ENCODE measurements at regions not wholly inside any gene's neighbourhood (a gene's known extent, or its start where the extent isn't known, plus 50 kb on each side); places are given as distances from the start of the nearest gene placed in this dataset.
"Not testable (repeated sequence)": the region's sequence is repeated elsewhere in the genome, so short reads cannot be mapped to it uniquely, and the experiment has no call there.

DNA sequence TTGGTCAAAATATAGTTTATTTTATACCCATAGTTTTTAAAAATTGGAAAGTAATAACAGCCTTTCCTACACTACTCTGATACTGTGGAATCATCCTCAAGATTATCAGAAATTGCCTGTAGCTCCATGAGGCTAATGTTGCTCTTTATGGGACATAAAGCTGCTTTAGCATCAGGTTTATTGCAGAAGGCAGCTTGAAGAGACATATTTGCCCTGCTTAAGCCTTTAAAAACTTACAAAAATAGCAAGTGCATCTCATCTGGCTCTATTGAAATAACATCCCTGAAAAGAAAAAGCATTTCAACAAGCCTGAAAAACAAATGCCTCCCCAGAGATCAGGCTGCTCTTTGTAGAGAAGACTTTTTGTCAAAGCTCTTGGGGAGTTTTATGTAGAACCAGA is 142.9 kb upstream of the MON1B start:
- no peak for DNase-seq (ENCODE audit: low read depth, low spot score)
- H3K27ac ChIP-seq = no peak overlapping the region

GRCh38 chr16:77049577-77049976 is 141.4 kb upstream of the MON1B start:
- no peak overlapping the region for H3K27ac ChIP-seq
- no peak for DNase-seq (ENCODE audit: low read depth, low spot score)

- DNase-seq (ENCODE audit: low read depth, low spot score); H3K27ac ChIP-seq: not testable (repeated sequence)
Observed at GRCh38 chr16:77056597-77056996, 134.4 kb upstream of the MON1B start.

DNA sequence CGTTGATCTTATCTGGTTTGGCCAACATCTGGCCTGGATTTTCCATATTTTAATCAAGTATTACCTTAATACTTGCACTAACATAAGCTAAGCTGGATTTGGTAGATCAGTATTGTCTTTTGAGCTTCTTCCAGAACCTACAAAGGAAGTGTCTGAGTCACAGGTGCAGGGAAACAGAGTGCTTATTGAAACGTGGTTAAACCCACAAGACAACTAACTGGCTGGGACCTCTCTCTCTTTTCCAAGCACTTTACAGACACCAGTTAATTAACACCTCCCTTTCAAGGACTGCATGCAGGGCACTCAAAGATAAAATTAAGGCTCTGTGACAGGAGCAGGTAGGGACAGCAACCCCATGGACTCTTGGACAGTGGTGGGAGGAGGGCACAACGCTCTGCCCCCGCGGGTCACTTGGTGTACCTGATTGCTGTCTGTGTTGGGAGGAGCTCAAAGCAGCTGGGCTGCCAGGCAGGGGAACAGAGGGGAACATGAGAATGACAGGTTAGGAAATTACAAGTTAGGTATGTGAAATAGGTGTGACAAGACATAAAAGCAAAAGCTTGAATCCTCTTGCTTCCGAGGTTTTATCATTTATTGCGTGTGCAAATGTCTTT is 133.7 kb upstream of the MON1B start:
- no peak overlapping the region for H3K27ac ChIP-seq
- DNase-seq (ENCODE audit: low read depth, low spot score) = no peak

DNA sequence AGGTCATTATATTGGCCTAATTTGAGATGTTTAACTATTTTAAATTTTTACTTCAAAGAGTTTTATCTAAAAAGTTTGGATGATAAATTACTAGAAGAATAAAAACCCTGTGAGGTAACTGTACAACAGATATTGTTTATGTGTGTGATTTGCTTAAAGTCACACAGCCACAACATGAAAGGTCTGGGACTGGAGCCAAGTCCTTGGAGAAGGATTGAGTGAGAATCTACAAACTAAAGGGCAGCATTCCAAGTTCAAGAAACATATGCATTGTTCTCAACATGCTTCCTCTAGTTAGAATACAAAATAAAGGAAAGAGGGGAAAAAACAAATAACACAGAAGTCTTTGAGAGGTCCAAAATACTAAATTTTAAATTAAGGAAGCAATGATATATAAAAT is 131.5 kb upstream of the MON1B start:
- no peak overlapping the region for H3K27ac ChIP-seq
- DNase-seq (ENCODE audit: low read depth, low spot score) = no peak

DNA sequence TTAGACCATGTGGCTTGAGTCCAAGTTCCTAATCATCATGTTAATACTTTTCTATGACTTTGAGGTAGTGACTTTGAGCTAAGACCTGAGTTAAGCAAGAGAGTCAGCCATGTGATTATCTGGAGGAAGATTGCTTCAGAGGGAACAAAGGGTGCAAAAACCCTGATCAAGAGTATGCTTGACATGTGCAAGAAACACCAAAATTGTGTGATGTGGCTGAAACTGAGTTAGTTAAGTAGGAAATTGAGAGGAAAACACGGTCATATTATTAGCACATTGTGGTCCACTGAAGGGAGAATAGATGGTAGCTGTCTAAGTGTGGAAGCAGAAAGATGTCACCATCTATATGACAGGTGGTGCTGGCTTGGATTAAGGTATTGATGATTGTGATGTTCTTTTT is 130.4 kb upstream of the MON1B start:
- DNase-seq (ENCODE audit: low read depth, low spot score) = no peak
- no peak overlapping the region for H3K27ac ChIP-seq

- no peak overlapping the region for H3K27ac ChIP-seq
- no peak for DNase-seq (ENCODE audit: low read depth, low spot score)
Observed at GRCh38 chr16:77062878-77063675, 127.9 kb upstream of the MON1B start.

GRCh38 chr16:77063676-77064016 is 127.3 kb upstream of the MON1B start:
- H3K27ac ChIP-seq = no peak overlapping the region
- DNase-seq (ENCODE audit: low read depth, low spot score) = no peak

GRCh38 chr16:77064037-77064436 is 127.0 kb upstream of the MON1B start:
- DNase-seq (ENCODE audit: low read depth, low spot score) = no peak
- no peak overlapping the region for H3K27ac ChIP-seq

DNA sequence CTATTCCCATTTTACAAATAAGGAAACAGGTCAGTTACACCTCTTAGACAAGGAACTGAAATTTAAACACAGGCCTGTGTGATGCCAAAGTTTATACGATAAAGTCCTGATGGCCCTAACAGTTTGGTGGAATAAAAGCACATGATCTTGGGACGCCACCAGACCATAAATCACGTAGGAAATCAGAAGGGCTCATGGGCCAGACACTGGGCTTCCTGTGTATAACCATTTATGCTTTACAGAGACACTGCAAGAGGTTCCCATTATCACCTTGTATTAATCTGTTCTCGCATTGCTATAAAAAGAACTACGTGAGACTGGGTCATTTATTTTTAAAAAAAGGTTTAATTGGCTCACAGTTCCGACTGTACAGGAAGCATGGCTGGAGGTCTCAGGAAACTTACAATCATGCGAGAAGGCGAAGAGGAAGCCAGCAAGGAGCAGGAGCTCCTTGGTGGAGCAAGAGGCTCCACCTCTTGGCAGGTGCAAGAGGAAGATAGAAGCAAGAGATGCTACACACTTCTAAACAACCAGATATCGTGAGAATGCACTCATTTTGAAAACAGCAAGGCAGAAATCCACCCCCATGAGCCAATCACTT is 124.0 kb upstream of the MON1B start:
- no peak overlapping the region for H3K27ac ChIP-seq
- no peak for DNase-seq (ENCODE audit: low read depth, low spot score)

DNA sequence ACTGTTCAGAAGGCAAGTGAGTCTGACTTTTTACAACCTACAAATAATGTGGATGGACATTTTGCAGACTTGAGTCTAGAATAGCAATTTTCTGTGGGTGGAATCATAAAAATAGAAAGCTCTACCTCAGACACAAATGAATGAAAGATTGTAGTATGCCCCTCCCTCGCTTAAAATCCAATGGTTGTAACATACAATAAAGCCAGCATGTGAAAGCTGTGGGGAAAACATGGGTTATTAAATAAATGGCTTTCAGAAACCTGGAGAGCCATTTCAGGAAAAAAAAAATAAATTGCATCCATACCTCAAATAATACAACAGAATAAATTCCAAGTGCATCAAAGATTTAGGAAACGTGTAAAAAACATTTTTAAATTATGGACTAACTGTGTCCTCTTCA is 123.1 kb upstream of the MON1B start:
- no peak overlapping the region for H3K27ac ChIP-seq
- no peak for DNase-seq (ENCODE audit: low read depth, low spot score)

DNA sequence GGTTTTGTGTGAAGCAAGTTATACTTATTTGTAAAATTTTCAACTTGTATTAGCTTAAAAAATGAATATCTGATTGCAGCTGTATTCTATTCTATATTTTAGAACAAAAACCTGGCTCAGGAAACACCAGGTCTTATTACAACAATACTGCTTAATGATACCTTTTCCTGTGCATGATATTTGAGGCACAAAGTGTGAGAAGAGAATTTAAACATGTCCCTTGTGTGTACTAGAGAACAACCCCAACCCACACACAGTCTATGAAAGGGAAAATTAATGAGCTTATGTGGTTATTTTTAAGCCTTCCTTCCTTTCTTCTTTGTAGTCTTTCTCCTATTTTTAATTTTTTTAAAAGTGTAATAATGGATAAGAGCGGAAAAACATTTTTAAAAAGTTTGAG is 122.6 kb upstream of the MON1B start:
- H3K27ac ChIP-seq = no peak overlapping the region

GRCh38 chr16:77069929-77070328 is 121.1 kb upstream of the MON1B start:
- DNase-seq (ENCODE audit: low read depth, low spot score) = no peak
- no peak overlapping the region for H3K27ac ChIP-seq

More for the DNA sequence above, 122.6 kb upstream of the MON1B start:
- no peak for DNase-seq (ENCODE audit: low read depth, low spot score)

GRCh38 chr16:77070683-77071082 is 120.3 kb upstream of the MON1B start:
- no peak for DNase-seq (ENCODE audit: low read depth, low spot score)
- no peak overlapping the region for H3K27ac ChIP-seq

GRCh38 chr16:77076839-77077238 is 114.2 kb upstream of the MON1B start:
- no peak overlapping the region for H3K27ac ChIP-seq
- no peak for DNase-seq (ENCODE audit: low read depth, low spot score)

GRCh38 chr16:77077256-77077922 is 113.6 kb upstream of the MON1B start:
- DNase-seq (ENCODE audit: low read depth, low spot score) = no peak
- H3K27ac ChIP-seq = no peak overlapping the region

- no peak overlapping the region for H3K27ac ChIP-seq
- DNase-seq (ENCODE audit: low read depth, low spot score) = no peak
Observed at GRCh38 chr16:77085981-77086380, 105.0 kb upstream of the MON1B start.

GRCh38 chr16:77090062-77090461 is 100.9 kb upstream of the MON1B start:
- H3K27ac ChIP-seq = no peak overlapping the region

DNA sequence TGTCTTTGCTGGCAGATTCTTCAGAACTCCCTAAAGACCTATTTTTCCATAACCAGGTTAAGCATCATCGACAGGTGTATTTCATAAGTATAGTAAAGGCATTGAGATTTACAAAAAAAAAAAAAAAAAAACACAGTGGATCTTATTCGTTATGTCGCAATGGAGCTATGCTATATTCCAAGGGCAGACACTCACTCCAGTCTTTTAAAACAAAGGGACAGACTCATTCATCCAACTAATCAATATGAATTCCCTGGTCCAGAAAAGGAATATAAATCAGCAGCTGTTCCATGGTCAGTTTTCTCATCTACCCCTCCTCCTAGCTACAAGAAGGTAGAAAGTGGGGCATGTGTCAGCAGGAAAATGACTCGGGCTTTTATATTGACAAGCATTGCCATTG is 97.7 kb upstream of the MON1B start:
- DNase-seq (ENCODE audit: low read depth, low spot score) = no peak
- H3K27ac ChIP-seq = no peak overlapping the region

More at GRCh38 chr16:77090062-77090461, 100.9 kb upstream of the MON1B start:
- DNase-seq (ENCODE audit: low read depth, low spot score) = no peak

DNA sequence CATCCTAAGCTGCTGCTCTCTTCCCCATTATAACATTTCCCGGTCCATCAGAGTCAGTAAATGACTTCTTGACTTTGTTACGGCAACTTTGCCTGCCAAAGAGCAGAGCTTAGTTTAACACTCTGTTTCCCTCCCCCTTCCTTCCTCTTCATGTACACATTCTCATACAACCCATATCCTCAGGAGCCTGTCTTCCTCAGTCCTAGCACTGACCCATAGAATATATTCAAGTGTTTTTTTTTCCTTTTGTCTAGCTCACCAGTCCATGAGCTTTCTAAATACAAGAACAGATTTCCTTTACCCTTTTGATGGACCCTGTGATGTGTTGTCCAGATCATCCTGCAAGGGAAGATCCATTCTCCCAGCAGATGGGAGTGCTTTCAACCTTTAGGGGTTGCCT is 97.0 kb upstream of the MON1B start:
- no peak overlapping the region for H3K27ac ChIP-seq
- DNase-seq (ENCODE audit: low read depth, low spot score) = no peak

DNA sequence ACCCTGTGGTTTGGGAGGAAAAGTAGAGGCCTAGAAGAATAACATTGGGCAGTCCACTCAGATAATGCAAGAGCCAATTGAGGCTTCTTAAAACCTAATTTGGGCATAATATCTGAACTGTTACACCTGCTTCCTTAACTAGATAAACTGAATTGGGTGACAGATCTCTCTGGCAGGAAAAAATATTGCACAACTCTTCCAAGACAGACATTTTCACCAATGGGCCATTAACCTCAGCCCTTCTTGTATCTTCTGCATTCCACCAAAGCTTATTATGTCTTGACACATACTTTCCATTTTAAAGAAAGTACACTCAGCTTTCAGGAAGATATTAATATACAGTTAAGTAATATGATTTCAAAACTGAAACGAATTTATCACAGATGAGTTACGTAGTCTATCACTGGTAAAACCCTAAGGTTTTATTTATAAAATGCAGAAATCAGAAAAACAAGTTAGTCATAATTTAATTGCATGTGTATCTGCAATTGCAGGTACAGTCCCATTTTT is 79.9 kb upstream of the MON1B start:
- DNase-seq (ENCODE audit: low read depth, low spot score) = no peak
- no peak overlapping the region for H3K27ac ChIP-seq

Measured in epithelial cell of prostate (primary cell).